ENCODE measurements at regions not wholly inside any gene's neighbourhood (a gene's known extent, or its start where the extent isn't known, plus 50 kb on each side); places are given as distances from the start of the nearest gene placed in this dataset.

GRCh38 chr4:188717661-188718060, 578.4 kb downstream of the TRIML1 start:
- TF ChIP-seq CTCF (IDR thresholded peaks at IDR 0.05; ENCODE audit: borderline replicate concordance, control extremely low read depth, extremely low read depth, insufficient read depth, missing control alignments), result no peak
- in situ Hi-C loops (cut with MboI; ENCODE audit: low sequenced_read_pairs, unreplicated experiment), result no loop called here
- DNase-seq (ENCODE audit: low spot score), result no peak

DNA sequence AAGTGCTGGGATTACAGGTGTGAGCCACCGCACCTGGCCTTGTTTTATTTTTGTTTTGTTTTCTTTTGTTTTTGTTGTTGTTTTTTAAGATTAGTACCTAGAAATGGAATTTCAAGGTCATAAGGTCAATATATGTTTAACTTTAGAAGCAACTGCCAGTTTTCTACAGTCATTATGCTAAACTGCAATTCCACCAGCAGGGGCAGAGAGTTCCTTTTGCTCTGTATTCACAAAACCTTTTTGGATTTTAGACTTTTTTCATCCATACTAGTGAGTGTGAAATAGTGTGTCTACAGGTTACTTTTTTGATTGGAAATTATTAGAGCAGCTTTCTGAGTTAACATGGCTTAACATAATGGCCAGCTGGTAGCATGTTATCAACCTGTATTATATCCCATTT, 580.6 kb downstream of the TRIML1 start:
- no peak for TF ChIP-seq CTCF (IDR thresholded peaks at IDR 0.05; ENCODE audit: borderline replicate concordance, control extremely low read depth, extremely low read depth, insufficient read depth, missing control alignments)
- DNase-seq (ENCODE audit: low spot score), result no peak
- in situ Hi-C loops (cut with MboI; ENCODE audit: low sequenced_read_pairs, unreplicated experiment), result no loop called here

GRCh38 chr4:188722911-188723310, 583.7 kb downstream of the TRIML1 start:
- in situ Hi-C loops (cut with MboI; ENCODE audit: low sequenced_read_pairs, unreplicated experiment), result no loop called here
- no peak for DNase-seq (ENCODE audit: low spot score)
- TF ChIP-seq CTCF (IDR thresholded peaks at IDR 0.05; ENCODE audit: borderline replicate concordance, control extremely low read depth, extremely low read depth, insufficient read depth, missing control alignments), result no peak

DNA sequence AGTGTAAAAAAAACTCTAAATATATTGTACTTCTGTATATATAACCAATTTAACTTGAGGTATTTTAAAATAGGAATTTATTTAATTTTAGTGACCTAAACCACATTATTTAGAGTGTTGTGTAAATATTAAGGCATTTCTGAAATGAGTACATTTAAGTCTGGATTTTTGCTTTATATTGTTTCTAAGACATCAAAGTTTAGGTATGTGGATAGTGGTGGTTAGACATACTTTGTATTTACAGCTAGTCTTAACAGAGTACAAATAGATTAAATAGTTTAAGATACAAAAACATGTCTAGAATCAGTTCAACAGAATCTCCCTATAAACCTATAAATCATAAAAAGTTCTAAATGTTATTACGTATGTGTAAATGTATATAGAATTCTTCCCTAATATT, 588.5 kb downstream of the TRIML1 start:
- TF ChIP-seq CTCF (IDR thresholded peaks at IDR 0.05; ENCODE audit: borderline replicate concordance, control extremely low read depth, extremely low read depth, insufficient read depth, missing control alignments), result no peak
- in situ Hi-C loops (cut with MboI; ENCODE audit: low sequenced_read_pairs, unreplicated experiment), result no loop called here
- no peak for DNase-seq (ENCODE audit: low spot score)

- DNase-seq (ENCODE audit: low spot score), result no peak
- in situ Hi-C loops (cut with MboI; ENCODE audit: low sequenced_read_pairs, unreplicated experiment), result no loop called here
- TF ChIP-seq CTCF (IDR thresholded peaks at IDR 0.05; ENCODE audit: borderline replicate concordance, control extremely low read depth, extremely low read depth, insufficient read depth, missing control alignments), result no peak
Measured at GRCh38 chr4:188728359-188728758, 589.1 kb downstream of the TRIML1 start.

DNA sequence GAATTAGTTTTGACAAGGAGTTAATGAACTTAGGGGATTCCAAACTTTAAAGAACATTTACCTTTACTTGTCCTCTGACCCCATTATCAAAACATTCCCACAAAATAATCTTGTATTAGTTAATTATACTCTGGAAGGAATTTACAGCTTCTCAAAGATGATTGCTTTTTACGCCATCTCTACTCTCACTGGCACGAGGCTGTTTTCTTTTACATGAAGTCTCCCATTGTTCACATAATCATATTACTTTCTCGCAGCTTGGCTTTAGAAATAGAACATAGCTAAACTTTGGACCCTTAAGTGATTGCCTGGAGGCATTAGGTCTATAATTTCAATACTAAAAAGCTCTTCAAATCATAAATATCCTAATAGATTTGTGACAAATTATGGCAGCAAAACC, 592.9 kb downstream of the TRIML1 start:
- DNase-seq (ENCODE audit: low spot score), result no peak
- in situ Hi-C loops (cut with MboI; ENCODE audit: low sequenced_read_pairs, unreplicated experiment), result no loop called here
- TF ChIP-seq CTCF (IDR thresholded peaks at IDR 0.05; ENCODE audit: borderline replicate concordance, control extremely low read depth, extremely low read depth, insufficient read depth, missing control alignments), result no peak

DNA sequence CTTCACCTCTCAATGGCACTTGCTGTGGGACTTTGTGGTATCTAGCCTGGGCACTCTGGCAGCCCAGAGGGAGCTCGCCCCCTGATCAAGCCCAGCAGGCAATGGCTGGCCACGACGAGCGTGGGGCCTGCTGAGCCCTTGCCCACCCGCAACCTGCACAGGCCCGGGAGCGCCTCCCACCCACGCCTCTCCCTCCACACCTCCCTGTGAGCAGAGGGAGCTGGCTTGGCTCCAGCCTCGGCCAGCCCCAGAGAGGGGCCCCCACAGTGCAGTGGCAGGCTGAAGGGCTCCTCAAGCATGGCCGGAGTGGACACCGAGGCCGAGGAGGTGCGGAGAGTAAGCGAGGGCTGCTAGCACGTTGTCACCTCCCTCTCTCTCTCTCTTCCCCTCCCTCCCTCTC, 595.8 kb downstream of the TRIML1 start:
- in situ Hi-C loops (cut with MboI; ENCODE audit: low sequenced_read_pairs, unreplicated experiment), result no loop called here
- no peak for DNase-seq (ENCODE audit: low spot score)
- TF ChIP-seq CTCF (IDR thresholded peaks at IDR 0.05; ENCODE audit: borderline replicate concordance, control extremely low read depth, extremely low read depth, insufficient read depth, missing control alignments), result no peak
